Endothelial cell (in vitro differentiated cells): ENCODE measurements at regions not wholly inside any gene's neighbourhood (a gene's known extent, or its start where the extent isn't known, plus 50 kb on each side); places are given as distances from the start of the nearest gene placed in this dataset.

Experiments
- DNase-seq: peaks from one replicate; pipeline ENCODE4 v3.0.0; 2021; ENCODE audit warnings: low spot score
- H3K27ac Mint-ChIP-seq: one replicate; pipeline ENCODE4 v1.8.0; 2021; ENCODE audit warnings: mixed read lengths, inconsistent platforms; ENCODE audit not compliant: unreplicated experiment
- H3K27me3 Mint-ChIP-seq: one replicate; pipeline ENCODE4 v1.8.0; 2021; ENCODE audit warnings: mild to moderate bottlenecking, moderate library complexity, mixed read lengths, inconsistent platforms; ENCODE audit not compliant: unreplicated experiment
- H3K36me3 Mint-ChIP-seq: one replicate; pipeline ENCODE4 v1.8.0; 2021; ENCODE audit warnings: mild to moderate bottlenecking, low read depth, mixed read lengths, inconsistent platforms; ENCODE audit not compliant: unreplicated experiment
- H3K4me1 Mint-ChIP-seq: one replicate; pipeline ENCODE4 v1.8.0; 2021; ENCODE audit warnings: mild to moderate bottlenecking, mixed read lengths, inconsistent platforms; ENCODE audit not compliant: unreplicated experiment
- H3K4me3 Mint-ChIP-seq: one replicate; pipeline ENCODE4 v1.8.0; 2021; ENCODE audit warnings: mild to moderate bottlenecking, mixed read lengths, inconsistent platforms; ENCODE audit not compliant: unreplicated experiment
- H3K9me3 Mint-ChIP-seq: one replicate; pipeline ENCODE4 v1.8.0; 2021; ENCODE audit warnings: mixed read lengths, inconsistent platforms; ENCODE audit not compliant: unreplicated experiment
- CTCF ChIP-seq: fragments of 200-600 bp; sonication (generic); IDR thresholded peaks from one replicate; pipeline ENCODE4 v1.5.0; 2021; ENCODE audit warnings: antibody characterized with exemption; ENCODE audit not compliant: unreplicated experiment

GRCh38 chr9:80157561-80157983, 585.8 kb downstream of the TLE4 start:
- no peak for TF ChIP-seq CTCF
- Mint-ChIP-seq H3K4me1 (peaks cover 15% of the 10 kb centered on the region), H3K4me3 (no peak overlapping the region), H3K9me3 (no peaks in the 10 kb centered on the region), H3K27ac (no peak overlapping the region), H3K27me3 (no peaks in the 10 kb centered on the region), H3K36me3 (no peaks in the 10 kb centered on the region)
- DNase-seq = no peak

- H3K4me3 Mint-ChIP-seq = no peak overlapping the region
- DNase-seq = no peak
- no peaks in the 10 kb centered on the region for H3K36me3 Mint-ChIP-seq
- no peaks in the 10 kb centered on the region for H3K9me3 Mint-ChIP-seq
- no peaks in the 10 kb centered on the region for H3K27me3 Mint-ChIP-seq
- peaks cover 15% of the 10 kb centered on the region for H3K4me1 Mint-ChIP-seq
- no peak for TF ChIP-seq CTCF
- H3K27ac Mint-ChIP-seq = no peak overlapping the region
Observed at GRCh38 chr9:80156756-80157472, 585.1 kb downstream of the TLE4 start.

GRCh38 chr9:80156262-80156661, 584.5 kb downstream of the TLE4 start:
- no peaks in the 10 kb centered on the region for H3K27me3 Mint-ChIP-seq
- H3K4me3 Mint-ChIP-seq = no peak overlapping the region
- no peak for TF ChIP-seq CTCF
- H3K27ac Mint-ChIP-seq = no peak overlapping the region
- H3K9me3 Mint-ChIP-seq = no peaks in the 10 kb centered on the region
- no peak for DNase-seq
- H3K4me1 Mint-ChIP-seq = peaks cover 15% of the 10 kb centered on the region
- H3K36me3 Mint-ChIP-seq = no peaks in the 10 kb centered on the region

GRCh38 chr9:80147866-80148265, 576.1 kb downstream of the TLE4 start:
- TF ChIP-seq CTCF = no peak
- H3K9me3 Mint-ChIP-seq = no peaks in the 10 kb centered on the region
- DNase-seq = no peak
- H3K4me1 Mint-ChIP-seq = no peaks in the 10 kb centered on the region
- no peaks in the 10 kb centered on the region for H3K36me3 Mint-ChIP-seq
- no peak overlapping the region for H3K4me3 Mint-ChIP-seq
- no peaks in the 10 kb centered on the region for H3K27me3 Mint-ChIP-seq
- no peak overlapping the region for H3K27ac Mint-ChIP-seq

GRCh38 chr9:80146466-80146865, 574.7 kb downstream of the TLE4 start:
- no peak overlapping the region for H3K27ac Mint-ChIP-seq
- H3K4me1 Mint-ChIP-seq = no peaks in the 10 kb centered on the region
- H3K36me3 Mint-ChIP-seq = no peaks in the 10 kb centered on the region
- H3K4me3 Mint-ChIP-seq = no peak overlapping the region
- TF ChIP-seq CTCF = no peak
- no peaks in the 10 kb centered on the region for H3K27me3 Mint-ChIP-seq
- H3K9me3 Mint-ChIP-seq = no peaks in the 10 kb centered on the region
- DNase-seq = no peak
